Neural progenitor cell (in vitro differentiated cells): ENCODE measurements at regions not wholly inside any gene's neighbourhood (a gene's known extent, or its start where the extent isn't known, plus 50 kb on each side); places are given as distances from the start of the nearest gene placed in this dataset.

Source experiments
- DNase-seq: peaks from one replicate; pipeline ENCODE4 v3.0.0-alpha.2; 2016; ENCODE audit warnings: low spot score
- H2AFZ ChIP-seq: fragments of 200-600 bp; sonication (generic); replicated peaks from 2 replicates; pipeline ENCODE4 v1.6.1; 2016; ENCODE audit warnings: antibody characterized with exemption
- H3F3A ChIP-seq: fragments of 200-600 bp; sonication (generic); 2 replicates; pipeline ENCODE4 v1.6.1; 2016; ENCODE audit warnings: antibody characterized with exemption, low read depth
- H3K27ac ChIP-seq: fragments of 200-600 bp; sonication (generic); 2 replicates; pipeline ENCODE4 v1.5.1; 2016; ENCODE audit warnings: mild to moderate bottlenecking
- H3K27me3 ChIP-seq: fragments of 200-600 bp; sonication (generic); 2 replicates; pipeline ENCODE4 v1.6.1; 2016; ENCODE audit warnings: mild to moderate bottlenecking, moderate library complexity
- H3K36me3 ChIP-seq: fragments of 200-600 bp; sonication (generic); 2 replicates; pipeline ENCODE4 v1.5.1; 2016
- H3K4me1 ChIP-seq: fragments of 200-600 bp; sonication (generic); 2 replicates; pipeline ENCODE4 v1.6.1; 2016; ENCODE audit warnings: mixed run types
- H3K4me2 ChIP-seq: fragments of 200-600 bp; sonication (generic); 2 replicates; pipeline ENCODE4 v1.6.1; 2016
- H3K4me3 ChIP-seq: fragments of 200-600 bp; sonication (generic); 2 replicates; pipeline ENCODE4 v1.5.1; 2016
- H3K79me2 ChIP-seq: fragments of 200-600 bp; sonication (generic); 2 replicates; pipeline ENCODE4 v1.6.1; 2016; ENCODE audit warnings: low read depth
- H3K9ac ChIP-seq: fragments of 200-600 bp; sonication (generic); 2 replicates; pipeline ENCODE4 v1.6.1; 2016
- H3K9me3 ChIP-seq: fragments of 200-600 bp; sonication (generic); 2 replicates; pipeline ENCODE4 v1.5.1; 2016; ENCODE audit warnings: low read depth
- H4K20me1 ChIP-seq: fragments of 200-600 bp; sonication (generic); 2 replicates; pipeline ENCODE4 v1.6.1; 2016; ENCODE audit warnings: low read depth
- H3K27ac Mint-ChIP-seq: 3 replicates; pipeline ENCODE4 v1.8.0; 2021; ENCODE audit warnings: mixed read lengths
- H3K27me3 Mint-ChIP-seq: 2 replicates; pipeline ENCODE4 v1.8.0; 2022; ENCODE audit warnings: low read depth, mild to moderate bottlenecking, inconsistent platforms, moderate library complexity, mixed read lengths; ENCODE audit not compliant: insufficient read depth
- H3K36me3 Mint-ChIP-seq: 3 replicates; pipeline ENCODE4 v1.8.0; 2021; ENCODE audit warnings: mixed read lengths
- H3K4me1 Mint-ChIP-seq: 3 replicates; pipeline ENCODE4 v1.8.0; 2021; ENCODE audit warnings: mixed read lengths
- H3K4me3 Mint-ChIP-seq: 3 replicates; pipeline ENCODE4 v1.8.0; 2021; ENCODE audit warnings: mild to moderate bottlenecking, moderate library complexity, mixed read lengths
- H3K9me3 Mint-ChIP-seq: 3 replicates; pipeline ENCODE4 v1.8.0; 2020; ENCODE audit warnings: mixed read lengths
- EZH2 ChIP-seq: fragments of 200-600 bp; sonication (generic); IDR thresholded peaks from 2 replicates; pipeline ENCODE4 v1.6.1; 2017; ENCODE audit warnings: antibody characterized with exemption, mild to moderate bottlenecking, moderate library complexity
- EZH2phosphoT487 ChIP-seq: fragments of 200-600 bp; sonication (generic); IDR thresholded peaks from 2 replicates; pipeline ENCODE4 v1.6.1; 2017; ENCODE audit warnings: antibody characterized with exemption
- TF ChIP-seq, protein P1 (sequence below): fragments of 200-600 bp; sonication (generic); IDR thresholded peaks from 2 replicates; pipeline ENCODE4 v1.5.1; 2017; ENCODE audit warnings: antibody characterized with exemption, mild to moderate bottlenecking

DNA sequence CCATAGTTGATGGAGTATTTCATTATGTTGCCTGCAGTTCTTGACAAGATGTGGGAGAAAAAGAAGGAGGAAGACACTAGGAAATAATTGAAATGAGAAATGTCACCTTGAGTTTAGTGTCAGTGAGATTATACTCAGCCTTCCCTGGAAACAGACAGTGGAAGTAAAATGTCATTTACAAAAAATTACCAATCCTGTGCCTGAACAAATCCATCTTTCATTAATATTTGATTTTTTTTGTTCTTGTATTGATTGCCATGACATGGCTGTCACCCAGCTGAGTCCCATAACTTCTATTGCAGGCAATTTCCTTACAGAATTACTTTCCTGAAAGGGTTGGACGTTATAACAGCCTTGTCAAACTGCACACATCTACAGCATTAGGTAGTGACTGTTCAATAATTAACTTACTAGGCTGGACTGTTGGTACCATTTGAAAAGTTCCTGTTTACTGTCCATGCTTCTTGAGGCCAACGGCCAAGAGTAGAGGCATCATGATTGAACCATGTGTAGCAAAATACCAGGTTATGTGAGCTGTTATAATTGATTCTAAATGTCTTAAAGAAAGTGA lies 572.2 kb upstream of the LMCD1 start:
- Histone ChIP-seq H3K4me1 (peaks cover 4% of the 10 kb centered on the region), H3K79me2 (no peaks in the 10 kb centered on the region), H3K36me3 (no peaks in the 10 kb centered on the region), H3K4me2 (no peak overlapping the region), H3F3A (no peaks in the 10 kb centered on the region), H3K27ac (no peak overlapping the region), H3K4me3 (no peak overlapping the region), H4K20me1 (no peaks in the 10 kb centered on the region), H3K9ac (no peak overlapping the region), H2AFZ (no peak overlapping the region), H3K9me3 (no peaks in the 10 kb centered on the region), H3K27me3 (no peaks in the 10 kb centered on the region)
- no peak for DNase-seq
- Mint-ChIP-seq H3K4me3 (no peak overlapping the region), H3K9me3 (peaks cover 5% of the 10 kb centered on the region), H3K27me3 (peaks cover 2% of the 10 kb centered on the region), H3K27ac (no peak overlapping the region), H3K36me3 (no peaks in the 10 kb centered on the region), H3K4me1 (no peaks in the 10 kb centered on the region)
- TF ChIP-seq EZH2phosphoT487 (no peak), EZH2 (no peak)
- TF ChIP-seq, protein P1, sequence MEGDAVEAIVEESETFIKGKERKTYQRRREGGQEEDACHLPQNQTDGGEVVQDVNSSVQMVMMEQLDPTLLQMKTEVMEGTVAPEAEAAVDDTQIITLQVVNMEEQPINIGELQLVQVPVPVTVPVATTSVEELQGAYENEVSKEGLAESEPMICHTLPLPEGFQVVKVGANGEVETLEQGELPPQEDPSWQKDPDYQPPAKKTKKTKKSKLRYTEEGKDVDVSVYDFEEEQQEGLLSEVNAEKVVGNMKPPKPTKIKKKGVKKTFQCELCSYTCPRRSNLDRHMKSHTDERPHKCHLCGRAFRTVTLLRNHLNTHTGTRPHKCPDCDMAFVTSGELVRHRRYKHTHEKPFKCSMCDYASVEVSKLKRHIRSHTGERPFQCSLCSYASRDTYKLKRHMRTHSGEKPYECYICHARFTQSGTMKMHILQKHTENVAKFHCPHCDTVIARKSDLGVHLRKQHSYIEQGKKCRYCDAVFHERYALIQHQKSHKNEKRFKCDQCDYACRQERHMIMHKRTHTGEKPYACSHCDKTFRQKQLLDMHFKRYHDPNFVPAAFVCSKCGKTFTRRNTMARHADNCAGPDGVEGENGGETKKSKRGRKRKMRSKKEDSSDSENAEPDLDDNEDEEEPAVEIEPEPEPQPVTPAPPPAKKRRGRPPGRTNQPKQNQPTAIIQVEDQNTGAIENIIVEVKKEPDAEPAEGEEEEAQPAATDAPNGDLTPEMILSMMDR = no peak

DNA sequence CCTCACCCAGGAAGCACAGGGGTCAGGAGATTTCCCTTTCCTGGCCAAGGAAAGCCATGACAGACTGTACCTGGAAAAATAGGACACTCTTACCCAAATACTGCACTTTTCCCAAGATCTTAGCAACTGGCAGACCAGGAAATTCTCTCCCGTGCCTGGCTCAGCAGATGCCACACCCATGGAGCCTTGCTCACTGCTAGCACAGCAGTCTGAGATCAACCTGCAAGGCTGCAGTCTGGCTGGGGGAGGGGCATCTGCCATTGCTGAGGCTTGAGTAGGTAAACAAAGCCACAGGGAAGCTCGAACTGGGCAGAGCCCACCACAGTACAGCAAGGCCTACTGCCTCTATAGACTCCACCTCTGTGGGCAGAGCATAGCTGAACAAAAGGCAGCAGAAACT lies 567.3 kb upstream of the LMCD1 start:
- Mint-ChIP-seq H3K27me3 (peaks cover 2% of the 10 kb centered on the region), H3K36me3 (no peaks in the 10 kb centered on the region), H3K9me3 (peaks cover 37% of the 10 kb centered on the region), H3K4me3 (no peak overlapping the region), H3K27ac (no peak overlapping the region), H3K4me1 (no peaks in the 10 kb centered on the region)
- Histone ChIP-seq H3K27ac (no peak overlapping the region), H3F3A (no peaks in the 10 kb centered on the region), H3K9me3 (no peaks in the 10 kb centered on the region), H3K4me1 (no peaks in the 10 kb centered on the region), H3K9ac (no peak overlapping the region), H3K79me2 (no peaks in the 10 kb centered on the region), H3K4me3 (no peak overlapping the region), H4K20me1 (no peaks in the 10 kb centered on the region), H3K27me3 (no peaks in the 10 kb centered on the region), H3K36me3 (no peaks in the 10 kb centered on the region), H2AFZ (no peak overlapping the region), H3K4me2 (no peak overlapping the region)
- no peak for DNase-seq
- no peak for TF ChIP-seq EZH2phosphoT487
- TF ChIP-seq EZH2 = no peak
- TF ChIP-seq, protein P1 = no peak

DNA sequence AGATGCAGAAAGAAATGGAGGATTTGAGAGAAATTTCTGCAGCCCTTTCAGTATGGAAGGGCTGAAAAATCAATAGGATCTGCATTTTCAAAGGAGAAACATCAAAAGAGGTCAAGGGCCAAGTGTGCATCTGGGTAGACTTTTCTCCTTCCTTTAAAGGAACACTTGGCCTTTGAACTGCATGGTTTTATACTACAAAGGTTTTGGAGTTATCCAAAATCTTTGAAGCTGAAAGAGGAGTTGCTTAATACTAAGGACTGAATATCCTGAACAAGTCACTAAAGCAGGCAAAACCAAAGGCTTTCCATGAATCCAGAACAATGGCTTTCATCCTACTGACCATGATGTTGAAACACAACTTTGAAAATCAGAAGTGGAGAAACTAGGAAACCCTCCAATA lies 553.7 kb upstream of the LMCD1 start:
- H3K36me3 Mint-ChIP-seq = no peaks in the 10 kb centered on the region
- Histone ChIP-seq H3K27me3 (no peaks in the 10 kb centered on the region), H4K20me1 (no peaks in the 10 kb centered on the region), H3K9ac (no peak overlapping the region), H3K4me1 (no peaks in the 10 kb centered on the region), H2AFZ (no peak overlapping the region), H3K79me2 (no peaks in the 10 kb centered on the region), H3K27ac (no peak overlapping the region), H3K36me3 (no peaks in the 10 kb centered on the region), H3K4me3 (no peak overlapping the region), H3K4me2 (no peak overlapping the region), H3F3A (no peaks in the 10 kb centered on the region), H3K9me3 (no peaks in the 10 kb centered on the region)
- no peak overlapping the region for H3K27ac Mint-ChIP-seq
- peaks cover 19% of the 10 kb centered on the region for H3K4me1 Mint-ChIP-seq
- DNase-seq = no peak
- TF ChIP-seq, protein P1 = no peak
- TF ChIP-seq EZH2 = no peak
- no peak for TF ChIP-seq EZH2phosphoT487
- H3K27me3 Mint-ChIP-seq = no peaks in the 10 kb centered on the region
- peaks cover 4% of the 10 kb centered on the region for H3K9me3 Mint-ChIP-seq
- H3K4me3 Mint-ChIP-seq = no peak overlapping the region
